ENCODE measurements at regions not wholly inside any gene's neighbourhood (a gene's known extent, or its start where the extent isn't known, plus 50 kb on each side); places are given as distances from the start of the nearest gene placed in this dataset.
"Not testable (repeated sequence)": the region's sequence is repeated elsewhere in the genome, so short reads cannot be mapped to it uniquely, and the experiment has no call there.

GRCh38 chr2:34533585-34534183, 934.6 kb upstream of the FAM98A start:
- H3K9ac ChIP-seq (ENCODE audit: low read length in 2 of 2), result no peak overlapping the region
- H3K36me3 ChIP-seq (ENCODE audit: control insufficient read depth in 2 of 2, insufficient read depth in 2 of 2, low read length in 2 of 2), result no peaks in the 10 kb centered on the region
- H3K4me1 ChIP-seq (ENCODE audit: control insufficient read depth, insufficient read depth, low read length), result no peaks in the 10 kb centered on the region
- no peaks in the 10 kb centered on the region for H3K9me3 ChIP-seq (ENCODE audit: control insufficient read depth in 2 of 2, low read length in 2 of 2)
- H3K27ac ChIP-seq (ENCODE audit: low read length), result no peak overlapping the region
- no peaks in the 10 kb centered on the region for H3K27me3 ChIP-seq (ENCODE audit: control insufficient read depth in 1 of 2, insufficient read depth in 2 of 2, low read length in 2 of 2)
- no peak overlapping the region for H3K4me3 ChIP-seq (ENCODE audit: low read length in 2 of 2)

GRCh38 chr2:34529965-34530364, 930.9 kb upstream of the FAM98A start:
- no peaks in the 10 kb centered on the region for H3K36me3 ChIP-seq (ENCODE audit: control insufficient read depth in 2 of 2, insufficient read depth in 2 of 2, low read length in 2 of 2)
- H3K4me1 ChIP-seq (ENCODE audit: control insufficient read depth, insufficient read depth, low read length), result no peaks in the 10 kb centered on the region
- no peak overlapping the region for H3K9ac ChIP-seq (ENCODE audit: low read length in 2 of 2)

GRCh38 chr2:34523958-34524514, 924.9 kb upstream of the FAM98A start:
- no peaks in the 10 kb centered on the region for H3K4me1 ChIP-seq (ENCODE audit: control insufficient read depth, insufficient read depth, low read length)
- H3K27ac ChIP-seq (ENCODE audit: low read length), result no peak overlapping the region
- H3K36me3 ChIP-seq (ENCODE audit: control insufficient read depth in 2 of 2, insufficient read depth in 2 of 2, low read length in 2 of 2), result no peaks in the 10 kb centered on the region
- H3K4me3 ChIP-seq (ENCODE audit: low read length in 2 of 2), result no peak overlapping the region
- H3K27me3 ChIP-seq (ENCODE audit: control insufficient read depth in 1 of 2, insufficient read depth in 2 of 2, low read length in 2 of 2), result no peaks in the 10 kb centered on the region
- no peak overlapping the region for H3K9ac ChIP-seq (ENCODE audit: low read length in 2 of 2)
- H3K9me3 ChIP-seq (ENCODE audit: control insufficient read depth in 2 of 2, low read length in 2 of 2), result peaks cover 0 to 2% of the 10 kb centered on the region in 2 donors

More at GRCh38 chr2:34529965-34530364, 930.9 kb upstream of the FAM98A start:
- Histone ChIP-seq H3K27me3 (ENCODE audit: control insufficient read depth in 1 of 2, insufficient read depth in 2 of 2, low read length in 2 of 2) (no peaks in the 10 kb centered on the region), H3K4me3 (ENCODE audit: low read length in 2 of 2) (no peak overlapping the region), H3K9me3 (ENCODE audit: control insufficient read depth in 2 of 2, low read length in 2 of 2) (no peaks in the 10 kb centered on the region), H3K27ac (ENCODE audit: low read length) (no peak overlapping the region)

GRCh38 chr2:34519659-34520058, 920.6 kb upstream of the FAM98A start:
- Histone ChIP-seq H3K9ac (ENCODE audit: low read length in 2 of 2) (no peak overlapping the region), H3K27me3 (ENCODE audit: control insufficient read depth in 1 of 2, insufficient read depth in 2 of 2, low read length in 2 of 2) (no peaks in the 10 kb centered on the region), H3K9me3 (ENCODE audit: control insufficient read depth in 2 of 2, low read length in 2 of 2) (peaks cover 0 to 2% of the 10 kb centered on the region in 2 donors), H3K4me3 (ENCODE audit: low read length in 2 of 2) (no peak overlapping the region), H3K4me1 (ENCODE audit: control insufficient read depth, insufficient read depth, low read length) (no peaks in the 10 kb centered on the region), H3K27ac (ENCODE audit: low read length) (no peak overlapping the region), H3K36me3 (ENCODE audit: control insufficient read depth in 2 of 2, insufficient read depth in 2 of 2, low read length in 2 of 2) (no peaks in the 10 kb centered on the region)

GRCh38 chr2:34498561-34498960, 899.5 kb upstream of the FAM98A start:
- no peak overlapping the region for H3K27ac ChIP-seq (ENCODE audit: low read length)
- H3K9me3 ChIP-seq (ENCODE audit: control insufficient read depth in 2 of 2, low read length in 2 of 2), result no peaks in the 10 kb centered on the region
- H3K36me3 ChIP-seq (ENCODE audit: control insufficient read depth in 2 of 2, insufficient read depth in 2 of 2, low read length in 2 of 2), result no peaks in the 10 kb centered on the region
- H3K4me1 ChIP-seq (ENCODE audit: control insufficient read depth, insufficient read depth, low read length), result no peaks in the 10 kb centered on the region
- H3K4me3 ChIP-seq (ENCODE audit: low read length in 2 of 2), result no peak overlapping the region
- H3K9ac ChIP-seq (ENCODE audit: low read length in 2 of 2), result no peak overlapping the region
- H3K27me3 ChIP-seq (ENCODE audit: control insufficient read depth in 1 of 2, insufficient read depth in 2 of 2, low read length in 2 of 2), result no peaks in the 10 kb centered on the region

- H3K27ac ChIP-seq (ENCODE audit: low read length); H3K27me3 ChIP-seq (ENCODE audit: control insufficient read depth in 1 of 2, insufficient read depth in 2 of 2, low read length in 2 of 2); H3K4me1 ChIP-seq (ENCODE audit: control insufficient read depth, insufficient read depth, low read length); H3K36me3 ChIP-seq (ENCODE audit: control insufficient read depth in 2 of 2, insufficient read depth in 2 of 2, low read length in 2 of 2); H3K9ac ChIP-seq (ENCODE audit: low read length in 2 of 2); H3K9me3 ChIP-seq (ENCODE audit: control insufficient read depth in 2 of 2, low read length in 2 of 2); H3K4me3 ChIP-seq (ENCODE audit: low read length in 2 of 2): not testable (repeated sequence)
Observed at GRCh38 chr2:34494192-34494591, 895.1 kb upstream of the FAM98A start.

- Histone ChIP-seq H3K36me3 (ENCODE audit: control insufficient read depth in 2 of 2, insufficient read depth in 2 of 2, low read length in 2 of 2) (no peaks in the 10 kb centered on the region), H3K9ac (ENCODE audit: low read length in 2 of 2) (no peak overlapping the region), H3K4me3 (ENCODE audit: low read length in 2 of 2) (no peak overlapping the region), H3K27ac (ENCODE audit: low read length) (no peak overlapping the region), H3K4me1 (ENCODE audit: control insufficient read depth, insufficient read depth, low read length) (no peaks in the 10 kb centered on the region), H3K9me3 (ENCODE audit: control insufficient read depth in 2 of 2, low read length in 2 of 2) (no peaks in the 10 kb centered on the region), H3K27me3 (ENCODE audit: control insufficient read depth in 1 of 2, insufficient read depth in 2 of 2, low read length in 2 of 2) (no peaks in the 10 kb centered on the region)
Observed at GRCh38 chr2:34492561-34493455, 893.7 kb upstream of the FAM98A start.

- H3K9ac ChIP-seq (ENCODE audit: low read length in 2 of 2), result no peak overlapping the region
- no peaks in the 10 kb centered on the region for H3K36me3 ChIP-seq (ENCODE audit: control insufficient read depth in 2 of 2, insufficient read depth in 2 of 2, low read length in 2 of 2)
- H3K27ac ChIP-seq (ENCODE audit: low read length), result no peak overlapping the region
Observed at GRCh38 chr2:34486965-34487364, 887.9 kb upstream of the FAM98A start.

GRCh38 chr2:34481542-34481941, 882.4 kb upstream of the FAM98A start:
- Histone ChIP-seq H3K9ac (ENCODE audit: low read length in 2 of 2) (no peak overlapping the region), H3K9me3 (ENCODE audit: control insufficient read depth in 2 of 2, low read length in 2 of 2) (no peaks in the 10 kb centered on the region), H3K4me1 (ENCODE audit: control insufficient read depth, insufficient read depth, low read length) (no peaks in the 10 kb centered on the region), H3K27ac (ENCODE audit: low read length) (no peak overlapping the region), H3K4me3 (ENCODE audit: low read length in 2 of 2) (no peak overlapping the region), H3K36me3 (ENCODE audit: control insufficient read depth in 2 of 2, insufficient read depth in 2 of 2, low read length in 2 of 2) (no peaks in the 10 kb centered on the region), H3K27me3 (ENCODE audit: control insufficient read depth in 1 of 2, insufficient read depth in 2 of 2, low read length in 2 of 2) (no peaks in the 10 kb centered on the region)

More at GRCh38 chr2:34486965-34487364, 887.9 kb upstream of the FAM98A start:
- Histone ChIP-seq H3K4me3 (ENCODE audit: low read length in 2 of 2) (no peak overlapping the region), H3K9me3 (ENCODE audit: control insufficient read depth in 2 of 2, low read length in 2 of 2) (no peaks in the 10 kb centered on the region), H3K4me1 (ENCODE audit: control insufficient read depth, insufficient read depth, low read length) (no peaks in the 10 kb centered on the region), H3K27me3 (ENCODE audit: control insufficient read depth in 1 of 2, insufficient read depth in 2 of 2, low read length in 2 of 2) (no peaks in the 10 kb centered on the region)

GRCh38 chr2:34480366-34480765, 881.3 kb upstream of the FAM98A start:
- Histone ChIP-seq H3K9ac (ENCODE audit: low read length in 2 of 2) (no peak overlapping the region), H3K4me3 (ENCODE audit: low read length in 2 of 2) (no peak overlapping the region), H3K27ac (ENCODE audit: low read length) (no peak overlapping the region), H3K36me3 (ENCODE audit: control insufficient read depth in 2 of 2, insufficient read depth in 2 of 2, low read length in 2 of 2) (no peaks in the 10 kb centered on the region), H3K9me3 (ENCODE audit: control insufficient read depth in 2 of 2, low read length in 2 of 2) (no peaks in the 10 kb centered on the region), H3K4me1 (ENCODE audit: control insufficient read depth, insufficient read depth, low read length) (no peaks in the 10 kb centered on the region), H3K27me3 (ENCODE audit: control insufficient read depth in 1 of 2, insufficient read depth in 2 of 2, low read length in 2 of 2) (no peaks in the 10 kb centered on the region)

- Histone ChIP-seq H3K9ac (ENCODE audit: low read length in 2 of 2) (no peak overlapping the region), H3K9me3 (ENCODE audit: control insufficient read depth in 2 of 2, low read length in 2 of 2) (no peaks in the 10 kb centered on the region), H3K27ac (ENCODE audit: low read length) (no peak overlapping the region), H3K4me3 (ENCODE audit: low read length in 2 of 2) (no peak overlapping the region), H3K4me1 (ENCODE audit: control insufficient read depth, insufficient read depth, low read length) (no peaks in the 10 kb centered on the region), H3K27me3 (ENCODE audit: control insufficient read depth in 1 of 2, insufficient read depth in 2 of 2, low read length in 2 of 2) (no peaks in the 10 kb centered on the region), H3K36me3 (ENCODE audit: control insufficient read depth in 2 of 2, insufficient read depth in 2 of 2, low read length in 2 of 2) (no peaks in the 10 kb centered on the region)
Observed at GRCh38 chr2:34475156-34475555, 876.1 kb upstream of the FAM98A start.
